Mononuclear cell (primary cell): ENCODE measurements at regions not wholly inside any gene's neighbourhood (a gene's known extent, or its start where the extent isn't known, plus 50 kb on each side); places are given as distances from the start of the nearest gene placed in this dataset.
"Not testable (repeated sequence)": the region's sequence is repeated elsewhere in the genome, so short reads cannot be mapped to it uniquely, and the experiment has no call there.

Experiments
- H3K27me3 ChIP-seq: 2 replicates; pipeline ENCODE4 v1.6.0; 2011; ENCODE audit warnings: low read length, control low read depth; ENCODE audit not compliant: insufficient read depth
- H3K4me1 ChIP-seq: 2 replicates; pipeline ENCODE4 v1.5.1; 2011; ENCODE audit warnings: mild to moderate bottlenecking, low read length, control low read depth; ENCODE audit not compliant: insufficient read depth
- H3K4me3 ChIP-seq: 2 replicates; pipeline ENCODE4 v1.5.1; 2011; ENCODE audit warnings: mild to moderate bottlenecking, low read length, moderate library complexity
- H3K9me3 ChIP-seq: 2 replicates; pipeline ENCODE4 v1.5.1; 2011; ENCODE audit warnings: low read depth, mild to moderate bottlenecking, control low read depth, low read length

- H3K4me3 ChIP-seq, H3K9me3 ChIP-seq, H3K27me3 ChIP-seq, H3K4me1 ChIP-seq: not testable (repeated sequence)
Observed at GRCh38 chr3:75440986-75441385, 223.1 kb upstream of the FRG2C start.

GRCh38 chr3:75444634-75445033 lies 219.5 kb upstream of the FRG2C start:
- not testable (repeated sequence) for H3K4me1 ChIP-seq, H3K4me3 ChIP-seq, H3K9me3 ChIP-seq, H3K27me3 ChIP-seq

GRCh38 chr3:75445234-75445633 lies 218.9 kb upstream of the FRG2C start:
- not testable (repeated sequence) for H3K4me3 ChIP-seq, H3K27me3 ChIP-seq, H3K4me1 ChIP-seq, H3K9me3 ChIP-seq

- not testable (repeated sequence) for H3K9me3 ChIP-seq, H3K4me3 ChIP-seq, H3K27me3 ChIP-seq, H3K4me1 ChIP-seq
Observed at GRCh38 chr3:75446948-75447347, 217.2 kb upstream of the FRG2C start.

GRCh38 chr3:75453328-75453727 lies 210.8 kb upstream of the FRG2C start:
- not testable (repeated sequence) for H3K4me3 ChIP-seq, H3K27me3 ChIP-seq, H3K4me1 ChIP-seq, H3K9me3 ChIP-seq

GRCh38 chr3:75453839-75454238 lies 210.3 kb upstream of the FRG2C start:
- H3K9me3 ChIP-seq = not testable (repeated sequence)

GRCh38 chr3:75474530-75474929 lies 189.6 kb upstream of the FRG2C start:
- not testable (repeated sequence) for H3K4me3 ChIP-seq, H3K4me1 ChIP-seq, H3K9me3 ChIP-seq

More at GRCh38 chr3:75453839-75454238, 210.3 kb upstream of the FRG2C start:
- H3K27me3 ChIP-seq, H3K4me3 ChIP-seq, H3K4me1 ChIP-seq: not testable (repeated sequence)

GRCh38 chr3:75496600-75496999 lies 167.5 kb upstream of the FRG2C start:
- H3K4me1 ChIP-seq, H3K9me3 ChIP-seq, H3K4me3 ChIP-seq, H3K27me3 ChIP-seq: not testable (repeated sequence)

More at GRCh38 chr3:75474530-75474929, 189.6 kb upstream of the FRG2C start:
- H3K27me3 ChIP-seq = not testable (repeated sequence)

- not testable (repeated sequence) for H3K9me3 ChIP-seq, H3K27me3 ChIP-seq, H3K4me1 ChIP-seq, H3K4me3 ChIP-seq
Observed at GRCh38 chr3:75500357-75500756, 163.8 kb upstream of the FRG2C start.

GRCh38 chr3:75502171-75502570 lies 162.0 kb upstream of the FRG2C start:
- H3K4me1 ChIP-seq, H3K4me3 ChIP-seq, H3K27me3 ChIP-seq, H3K9me3 ChIP-seq: not testable (repeated sequence)

- not testable (repeated sequence) for H3K9me3 ChIP-seq, H3K27me3 ChIP-seq
Observed at GRCh38 chr3:75502769-75503756, 161.1 kb upstream of the FRG2C start.

GRCh38 chr3:75506603-75507002 lies 157.5 kb upstream of the FRG2C start:
- Histone ChIP-seq H3K27me3 (no peaks in the 10 kb centered on the region), H3K9me3 (no peaks in the 10 kb centered on the region), H3K4me1 (no peaks in the 10 kb centered on the region), H3K4me3 (no peak overlapping the region)

More at GRCh38 chr3:75502769-75503756, 161.1 kb upstream of the FRG2C start:
- H3K4me3 ChIP-seq, H3K4me1 ChIP-seq: not testable (repeated sequence)

GRCh38 chr3:75507956-75508355 lies 156.2 kb upstream of the FRG2C start:
- H3K4me3 ChIP-seq, H3K4me1 ChIP-seq, H3K9me3 ChIP-seq, H3K27me3 ChIP-seq: not testable (repeated sequence)

GRCh38 chr3:75527657-75528056 lies 136.5 kb upstream of the FRG2C start:
- H3K4me1 ChIP-seq, H3K9me3 ChIP-seq, H3K27me3 ChIP-seq, H3K4me3 ChIP-seq: not testable (repeated sequence)

- H3K4me1 ChIP-seq, H3K4me3 ChIP-seq, H3K27me3 ChIP-seq: not testable (repeated sequence)
- H3K9me3 ChIP-seq = peaks cover 10% of the 10 kb centered on the region
Observed at GRCh38 chr3:75552095-75552494, 112.0 kb upstream of the FRG2C start.

GRCh38 chr3:75564427-75564826 lies 99.7 kb upstream of the FRG2C start:
- not testable (repeated sequence) for H3K27me3 ChIP-seq, H3K4me1 ChIP-seq, H3K9me3 ChIP-seq, H3K4me3 ChIP-seq
